ENCODE measurements at regions not wholly inside any gene's neighbourhood (a gene's known extent, or its start where the extent isn't known, plus 50 kb on each side); places are given as distances from the start of the nearest gene placed in this dataset.

GRCh38 chr3:103924544-103924943 lies 1442.2 kb upstream of the ALCAM start:
- Mint-ChIP-seq H3K27ac (no peak overlapping the region), H3K4me1 (ENCODE audit: low read depth) (no peaks in the 10 kb centered on the region), H3K36me3 (ENCODE audit: low read depth) (no peaks in the 10 kb centered on the region), H3K9me3 (peaks cover 4% of the 10 kb centered on the region), H3K4me3 (no peak overlapping the region), H3K27me3 (no peaks in the 10 kb centered on the region)
- no peak for DNase-seq

GRCh38 chr3:103926936-103927335 lies 1439.8 kb upstream of the ALCAM start:
- Mint-ChIP-seq H3K4me3 (no peak overlapping the region), H3K9me3 (peaks cover 9% of the 10 kb centered on the region), H3K27ac (no peak overlapping the region), H3K4me1 (ENCODE audit: low read depth) (no peaks in the 10 kb centered on the region), H3K27me3 (no peaks in the 10 kb centered on the region), H3K36me3 (ENCODE audit: low read depth) (no peaks in the 10 kb centered on the region)
- no peak for DNase-seq

- Mint-ChIP-seq H3K4me1 (ENCODE audit: low read depth) (no peaks in the 10 kb centered on the region), H3K9me3 (peaks cover 9% of the 10 kb centered on the region), H3K27me3 (no peaks in the 10 kb centered on the region), H3K4me3 (no peak overlapping the region), H3K27ac (no peak overlapping the region), H3K36me3 (ENCODE audit: low read depth) (no peaks in the 10 kb centered on the region)
- DNase-seq, result no peak
These were observed 1438.8 kb upstream of the ALCAM start for GRCh38 chr3:103927896-103928295.

- no peak for DNase-seq
- H3K27ac Mint-ChIP-seq, result no peak overlapping the region
These were observed 1429.6 kb upstream of the ALCAM start for GRCh38 chr3:103937094-103937493.

GRCh38 chr3:103947062-103947461 lies 1419.6 kb upstream of the ALCAM start:
- Mint-ChIP-seq H3K4me1 (ENCODE audit: low read depth) (no peaks in the 10 kb centered on the region), H3K36me3 (ENCODE audit: low read depth) (no peaks in the 10 kb centered on the region), H3K9me3 (peaks cover 1% of the 10 kb centered on the region), H3K4me3 (no peak overlapping the region), H3K27me3 (no peaks in the 10 kb centered on the region), H3K27ac (no peak overlapping the region)
- DNase-seq, result no peak

More at GRCh38 chr3:103937094-103937493, 1429.6 kb upstream of the ALCAM start:
- H3K4me3 Mint-ChIP-seq, result no peak overlapping the region
- no peaks in the 10 kb centered on the region for H3K9me3 Mint-ChIP-seq
- H3K27me3 Mint-ChIP-seq, result no peaks in the 10 kb centered on the region
- H3K36me3 Mint-ChIP-seq (ENCODE audit: low read depth), result no peaks in the 10 kb centered on the region
- no peaks in the 10 kb centered on the region for H3K4me1 Mint-ChIP-seq (ENCODE audit: low read depth)

- DNase-seq, result no peak
- Mint-ChIP-seq H3K4me3 (no peak overlapping the region), H3K9me3 (peaks cover 4% of the 10 kb centered on the region), H3K36me3 (ENCODE audit: low read depth) (no peaks in the 10 kb centered on the region), H3K27me3 (no peaks in the 10 kb centered on the region), H3K27ac (no peak overlapping the region), H3K4me1 (ENCODE audit: low read depth) (no peaks in the 10 kb centered on the region)
These were observed 1417.0 kb upstream of the ALCAM start for GRCh38 chr3:103949693-103950092.

- Mint-ChIP-seq H3K27ac (no peak overlapping the region), H3K36me3 (ENCODE audit: low read depth) (no peaks in the 10 kb centered on the region), H3K9me3 (peaks cover 4% of the 10 kb centered on the region), H3K4me1 (ENCODE audit: low read depth) (no peaks in the 10 kb centered on the region), H3K27me3 (no peaks in the 10 kb centered on the region), H3K4me3 (no peak overlapping the region)
- no peak for DNase-seq
These were observed 1416.0 kb upstream of the ALCAM start for GRCh38 chr3:103950676-103951075.

- no peaks in the 10 kb centered on the region for H3K4me1 Mint-ChIP-seq (ENCODE audit: low read depth)
- H3K27me3 Mint-ChIP-seq, result no peaks in the 10 kb centered on the region
- H3K36me3 Mint-ChIP-seq (ENCODE audit: low read depth), result no peaks in the 10 kb centered on the region
- no peak overlapping the region for H3K4me3 Mint-ChIP-seq
- DNase-seq, result no peak
- peaks cover 4% of the 10 kb centered on the region for H3K9me3 Mint-ChIP-seq
- no peak overlapping the region for H3K27ac Mint-ChIP-seq
These were observed 1412.9 kb upstream of the ALCAM start for GRCh38 chr3:103953796-103954195.

- DNase-seq, result no peak
- no peaks in the 10 kb centered on the region for H3K9me3 Mint-ChIP-seq
- H3K36me3 Mint-ChIP-seq (ENCODE audit: low read depth), result no peaks in the 10 kb centered on the region
- H3K27ac Mint-ChIP-seq, result no peak overlapping the region
- no peaks in the 10 kb centered on the region for H3K4me1 Mint-ChIP-seq (ENCODE audit: low read depth)
- no peaks in the 10 kb centered on the region for H3K27me3 Mint-ChIP-seq
- H3K4me3 Mint-ChIP-seq, result no peak overlapping the region
These were observed 1405.9 kb upstream of the ALCAM start for GRCh38 chr3:103960819-103961218.

- no peaks in the 10 kb centered on the region for H3K27me3 Mint-ChIP-seq
- H3K36me3 Mint-ChIP-seq (ENCODE audit: low read depth), result no peaks in the 10 kb centered on the region
- no peaks in the 10 kb centered on the region for H3K9me3 Mint-ChIP-seq
- H3K4me3 Mint-ChIP-seq, result no peak overlapping the region
- H3K4me1 Mint-ChIP-seq (ENCODE audit: low read depth), result no peaks in the 10 kb centered on the region
- no peak overlapping the region for H3K27ac Mint-ChIP-seq
- DNase-seq, result no peak
These were observed 1403.1 kb upstream of the ALCAM start for GRCh38 chr3:103963599-103963998.

GRCh38 chr3:103965764-103966163 lies 1400.9 kb upstream of the ALCAM start:
- Mint-ChIP-seq H3K4me1 (ENCODE audit: low read depth) (no peaks in the 10 kb centered on the region), H3K27ac (no peak overlapping the region), H3K36me3 (ENCODE audit: low read depth) (no peaks in the 10 kb centered on the region), H3K9me3 (no peaks in the 10 kb centered on the region), H3K4me3 (no peak overlapping the region), H3K27me3 (no peaks in the 10 kb centered on the region)
- no peak for DNase-seq

- no peak overlapping the region for H3K4me3 Mint-ChIP-seq
These were observed 1400.0 kb upstream of the ALCAM start for GRCh38 chr3:103966749-103967148.

GRCh38 chr3:103968131-103968530 lies 1398.6 kb upstream of the ALCAM start:
- Mint-ChIP-seq H3K36me3 (ENCODE audit: low read depth) (no peaks in the 10 kb centered on the region), H3K9me3 (no peaks in the 10 kb centered on the region), H3K4me1 (ENCODE audit: low read depth) (no peaks in the 10 kb centered on the region), H3K27ac (no peak overlapping the region), H3K4me3 (no peak overlapping the region), H3K27me3 (no peaks in the 10 kb centered on the region)
- no peak for DNase-seq

More at GRCh38 chr3:103966749-103967148, 1400.0 kb upstream of the ALCAM start:
- H3K27ac Mint-ChIP-seq, result no peak overlapping the region
- no peaks in the 10 kb centered on the region for H3K36me3 Mint-ChIP-seq (ENCODE audit: low read depth)
- no peak for DNase-seq
- H3K27me3 Mint-ChIP-seq, result no peaks in the 10 kb centered on the region
- no peaks in the 10 kb centered on the region for H3K9me3 Mint-ChIP-seq
- H3K4me1 Mint-ChIP-seq (ENCODE audit: low read depth), result no peaks in the 10 kb centered on the region

GRCh38 chr3:103968751-103969150 lies 1398.0 kb upstream of the ALCAM start:
- DNase-seq, result no peak
- Mint-ChIP-seq H3K4me1 (ENCODE audit: low read depth) (no peaks in the 10 kb centered on the region), H3K36me3 (ENCODE audit: low read depth) (no peaks in the 10 kb centered on the region), H3K27ac (no peak overlapping the region), H3K27me3 (no peaks in the 10 kb centered on the region), H3K9me3 (peaks cover 3% of the 10 kb centered on the region), H3K4me3 (no peak overlapping the region)

- Mint-ChIP-seq H3K4me1 (ENCODE audit: low read depth) (no peaks in the 10 kb centered on the region), H3K27me3 (no peaks in the 10 kb centered on the region), H3K27ac (no peak overlapping the region), H3K36me3 (ENCODE audit: low read depth) (no peaks in the 10 kb centered on the region), H3K9me3 (peaks cover 4% of the 10 kb centered on the region), H3K4me3 (no peak overlapping the region)
- DNase-seq, result no peak
These were observed 1389.8 kb upstream of the ALCAM start for GRCh38 chr3:103976931-103977339.

GRCh38 chr3:103977417-103977816 lies 1389.3 kb upstream of the ALCAM start:
- H3K9me3 Mint-ChIP-seq, result peaks cover 4% of the 10 kb centered on the region

More at GRCh38 chr3:103977417-103977816, 1389.3 kb upstream of the ALCAM start:
- H3K27me3 Mint-ChIP-seq, result no peaks in the 10 kb centered on the region
- DNase-seq, result no peak
- H3K4me3 Mint-ChIP-seq, result no peak overlapping the region
- no peaks in the 10 kb centered on the region for H3K36me3 Mint-ChIP-seq (ENCODE audit: low read depth)
- no peak overlapping the region for H3K27ac Mint-ChIP-seq
- no peaks in the 10 kb centered on the region for H3K4me1 Mint-ChIP-seq (ENCODE audit: low read depth)

All from activated T-cell treated with anti-CD3 and anti-CD28 coated beads, Interleukin-2, amount 50 U/mL, for 24 hours (primary cell).